MM.1S (cell line): ENCODE measurements at regions not wholly inside any gene's neighbourhood (a gene's known extent, or its start where the extent isn't known, plus 50 kb on each side); places are given as distances from the start of the nearest gene placed in this dataset.

Experiments
- CTCF ChIP-seq: fragments of 300-600 bp; sonication (generic); IDR thresholded peaks from 2 replicates; pipeline ENCODE4 v1.5.1; 2016; ENCODE audit warnings: antibody characterized with exemption, low read length, mixed read lengths
- EZH2 ChIP-seq: fragments of 300-600 bp; sonication (generic); optimal IDR thresholded peaks from 2 replicates; pipeline ENCODE3; 2017; ENCODE audit warnings: low read depth, mild to moderate bottlenecking, antibody characterized with exemption, low read length, mixed read lengths

- no peak for TF ChIP-seq EZH2
- TF ChIP-seq CTCF = no peak
Measured at GRCh38 chr9:2958219-2958618, 114.3 kb upstream of the PUM3 start.
